IMR-90 (cell line): ENCODE measurements at regions not wholly inside any gene's neighbourhood (a gene's known extent, or its start where the extent isn't known, plus 50 kb on each side); places are given as distances from the start of the nearest gene placed in this dataset.

ENCODE experiments used
- ATAC-seq: fragments of 200-7000 bp; cut with Tn5 transposase; 2 replicates; pipeline ENCODE4 v1.9.1; 2020; ENCODE audit warnings: low read depth, mild to moderate bottlenecking, moderate library complexity
- BruUV-seq: library from RNA; stranded (reverse); fragments of 400-500 nt; replicated peaks from 2 replicates; lab custom pipeline; 2021; lab: Mats Ljungman, UMichigan
- CTCF ChIA-PET: fragments of 300-600 bp; formaldehyde crosslinking; extraction: SDS; loops from one replicate; lab custom pipeline; 2021; ENCODE audit warnings: antibody characterized with exemption; lab: Yijun Ruan, JAX
- POLR2A ChIA-PET: fragments of 300-600 bp; sonication (Branson Sonifier 250); formaldehyde crosslinking; loops from one replicate; lab custom pipeline; 2022; ENCODE audit warnings: antibody characterized with exemption; ENCODE audit not compliant: unreplicated experiment; lab: Charles Lee
- DNase-seq: peaks from one replicate; pipeline ENCODE4 v3.0.0; 2013
- H2AFZ ChIP-seq: replicated peaks from 2 replicates; pipeline ENCODE3; 2013; ENCODE audit warnings: low read length, mild to moderate bottlenecking; ENCODE audit not compliant: poor library complexity
- H2AK5ac ChIP-seq: 2 replicates; pipeline ENCODE4 v1.6.1; 2013; ENCODE audit warnings: low read depth, low read length, inconsistent platforms
- H2AK9ac ChIP-seq: replicated peaks from 2 replicates; pipeline ENCODE3; 2013; ENCODE audit warnings: mild to moderate bottlenecking, low read depth, low read length, moderate library complexity; ENCODE audit not compliant: poor library complexity
- H2BK120ac ChIP-seq: 2 replicates; pipeline ENCODE4 v1.6.1; 2013; ENCODE audit warnings: low read depth, low read length, inconsistent platforms
- H2BK15ac ChIP-seq: 3 replicates; pipeline ENCODE4 v1.6.1; 2013; ENCODE audit warnings: low read depth, low read length, inconsistent platforms
- H2BK20ac ChIP-seq: 2 replicates; pipeline ENCODE4 v1.6.1; 2013; ENCODE audit warnings: low read depth, mild to moderate bottlenecking, inconsistent platforms, low read length, moderate library complexity
- H2BK5ac ChIP-seq: 2 replicates; pipeline ENCODE4 v1.6.1; 2013; ENCODE audit warnings: mild to moderate bottlenecking, low read depth, low read length, inconsistent platforms; ENCODE audit not compliant: poor library complexity, severe bottlenecking
- H3K14ac ChIP-seq: replicated peaks from 2 replicates; pipeline ENCODE4 v1.6.1; 2013; ENCODE audit warnings: low read depth, low read length, inconsistent platforms
- H3K18ac ChIP-seq: 2 replicates; pipeline ENCODE4 v1.6.1; 2013; ENCODE audit warnings: low read depth, low read length, control low read depth
- H3K23ac ChIP-seq: 2 replicates; pipeline ENCODE4 v1.6.1; 2013; ENCODE audit warnings: low read depth, low read length, inconsistent platforms
- H3K27ac ChIP-seq: 2 replicates; pipeline ENCODE4 v1.5.1; 2013; ENCODE audit warnings: mild to moderate bottlenecking, control low read depth, low read length; ENCODE audit not compliant: insufficient read depth
- H3K27me3 ChIP-seq: 2 replicates; pipeline ENCODE4 v1.6.1; 2013; ENCODE audit warnings: low read length; ENCODE audit not compliant: control insufficient read depth, insufficient read depth
- H3K36me3 ChIP-seq: 2 replicates; pipeline ENCODE4 v1.6.1; 2013; ENCODE audit warnings: low read length, mixed read lengths; ENCODE audit not compliant: control insufficient read depth, insufficient read depth
- H3K4ac ChIP-seq: 2 replicates; pipeline ENCODE4 v1.6.1; 2013; ENCODE audit warnings: low read depth, low read length, inconsistent platforms
- H3K4me1 ChIP-seq: 2 replicates; pipeline ENCODE4 v1.6.1; 2013; ENCODE audit warnings: low read length, mixed read lengths; ENCODE audit not compliant: control insufficient read depth, insufficient read depth
- H3K4me2 ChIP-seq: 2 replicates; pipeline ENCODE4 v1.6.1; 2013; ENCODE audit warnings: low read depth, mild to moderate bottlenecking, control low read depth, low read length, moderate library complexity
- H3K4me3 ChIP-seq: 2 replicates; pipeline ENCODE4 v1.5.1; 2013; ENCODE audit warnings: low read depth, mild to moderate bottlenecking, control low read depth, low read length, moderate library complexity; ENCODE audit not compliant: insufficient read depth
- H3K56ac ChIP-seq: 2 replicates; pipeline ENCODE4 v1.6.1; 2013; ENCODE audit warnings: low read length, inconsistent platforms; ENCODE audit not compliant: insufficient read depth; ENCODE audit errors: extremely low read depth
- H3K79me1 ChIP-seq, 2 experiments: 2 replicates each; pipeline ENCODE4 v1.6.1; 2013; ENCODE audit warnings: low read length in 2 of 2, inconsistent platforms in 1 of 2, low read depth in 1 of 2
- H3K9ac ChIP-seq: 2 replicates; pipeline ENCODE4 v1.6.1; 2013; ENCODE audit warnings: low read depth, low read length, control low read depth
- H3K9me1 ChIP-seq: 2 replicates; pipeline ENCODE4 v1.6.1; 2013; ENCODE audit warnings: low read length, inconsistent platforms; ENCODE audit not compliant: insufficient read depth
- H3K9me3 ChIP-seq: 2 replicates; pipeline ENCODE4 v1.6.1; 2013; ENCODE audit warnings: low read length; ENCODE audit not compliant: control insufficient read depth, insufficient read depth
- H4K20me1 ChIP-seq: 2 replicates; pipeline ENCODE4 v1.6.1; 2013; ENCODE audit warnings: low read length, inconsistent platforms; ENCODE audit not compliant: insufficient read depth
- H4K5ac ChIP-seq: 2 replicates; pipeline ENCODE4 v1.6.1; 2013; ENCODE audit warnings: mild to moderate bottlenecking, low read depth, low read length, control low read depth
- H4K8ac ChIP-seq, 2 experiments: 2 replicates each; pipeline ENCODE4 v1.6.1; 2013; ENCODE audit warnings: low read depth in 2 of 2, low read length in 2 of 2, control low read depth in 1 of 2, inconsistent platforms in 1 of 2
- H4K91ac ChIP-seq: 2 replicates; pipeline ENCODE4 v1.6.1; 2013; ENCODE audit warnings: low read depth, low read length, inconsistent platforms; ENCODE audit not compliant: insufficient read depth
- CEBPB ChIP-seq: IDR thresholded peaks from 2 replicates; pipeline ENCODE4 v1.6.1; 2012; ENCODE audit warnings: low read depth, low read length, improper control_type of control experiment
- CTCF ChIP-seq: conservative IDR thresholded peaks from 2 replicates; pipeline ENCODE4 v1.5.1; 2012; ENCODE audit warnings: mild to moderate bottlenecking, low read depth, low read length, improper control_type of control experiment
- ELK1 ChIP-seq: fragments of 150-350 bp; IDR thresholded peaks from 2 replicates; pipeline ENCODE4 v1.6.1; 2016; ENCODE audit warnings: low read depth, mild to moderate bottlenecking, low read length, moderate library complexity, borderline replicate concordance
- RAD21 ChIP-seq: IDR thresholded peaks from 2 replicates; pipeline ENCODE4 v1.6.1; 2012; ENCODE audit warnings: low read length, improper control_type of control experiment
- SMC3 ChIP-seq: fragments of 150-350 bp; IDR thresholded peaks from 2 replicates; pipeline ENCODE4 v1.6.1; 2016; ENCODE audit warnings: low read depth, mild to moderate bottlenecking, antibody characterized with exemption, low read length, moderate library complexity
- WGBS, 2 experiments: methylation state at CpG; one replicate each; pipeline versions ENCODE4 v1.1.5 to v1.1.7; 2013; ENCODE audit warnings: missing lambda C conversion rate in 2 of 2; ENCODE audit not compliant: insufficient read length in 1 of 2; ENCODE audit errors: extremely low coverage in 2 of 2; 5-methylcytosine and 5-hydroxymethylcytosine counted together
- dilution Hi-C: fragments of 300-500 bp; cut with HindIII; formaldehyde crosslinking; loops from one replicate; pipeline ENCODE4 v1.14.3; 2018; ENCODE audit warnings: low sequenced_read_pairs; ENCODE audit not compliant: unreplicated experiment
- in situ Hi-C: fragments of 300-500 bp; cut with MboI; formaldehyde crosslinking; loops from 3 replicates; pipeline ENCODE4 v1.14.3; 2019; ENCODE audit warnings: low sequenced_read_pairs, inconsistent platforms, mixed read lengths
- intact Hi-C: fragments of 100-400 bp; cut with micrococcal nuclease; formaldehyde crosslinking; loops from 2 replicates; pipeline ENCODE4 v1.10.0; 2022

- WGBS, 2 experiments: no CpG with 5 or more reads among the region's 3 CpGs
- peaks cover 2% of the 10 kb centered on the region; the same call in 1 of the 2 replicates for H3K4me1 ChIP-seq
- H3K4ac ChIP-seq: no peak overlapping the region
- no peak overlapping the region for H4K5ac ChIP-seq
- no peak for TF ChIP-seq RAD21
- no peak for TF ChIP-seq SMC3
- peak; percentile 67 for TF ChIP-seq CEBPB
- TF ChIP-seq ELK1: no peak
- TF ChIP-seq CTCF: no peak
- ChIA-PET CTCF (no interaction called here), POLR2A (no interaction called here)
- H3K27ac ChIP-seq: no peak overlapping the region
- no peaks in the 10 kb centered on the region for H3K36me3 ChIP-seq
- ATAC-seq (no peak), DNase-seq (no peak)
- no peak overlapping the region for H3K56ac ChIP-seq
- intact Hi-C loops (no loop called here), in situ Hi-C loops (no loop called here), dilution Hi-C loops (no loop called here)
- no peak overlapping the region for H2BK120ac ChIP-seq
- H3K23ac ChIP-seq: no peak overlapping the region
- no peaks in the 10 kb centered on the region for H3K9me3 ChIP-seq
- BruUV-seq: no TSS peak
- no peak overlapping the region for H3K4me3 ChIP-seq
- no peak overlapping the region for H4K91ac ChIP-seq
- no peak overlapping the region; the same call in 1 of the 2 replicates for H2AK5ac ChIP-seq
- no peaks in the 10 kb centered on the region for H3K9me1 ChIP-seq
- H3K9ac ChIP-seq: no peak overlapping the region
- H3K27me3 ChIP-seq: no peaks in the 10 kb centered on the region
- no peak overlapping the region for H2AK9ac ChIP-seq
- H4K8ac ChIP-seq: no peak overlapping the region
- no peak overlapping the region for H2BK15ac ChIP-seq
- H2BK20ac ChIP-seq: no peak overlapping the region
- H4K20me1 ChIP-seq: no peaks in the 10 kb centered on the region
- no peak overlapping the region for H3K14ac ChIP-seq
- no peak overlapping the region for H3K18ac ChIP-seq
- H2AFZ ChIP-seq: no peak overlapping the region
- H3K4me2 ChIP-seq: no peak overlapping the region
- no peak overlapping the region for H2BK5ac ChIP-seq
- H3K79me1 ChIP-seq: no peaks in the 10 kb centered on the region
Measured at GRCh38 chr9:82129708-82130107, 141.1 kb downstream of the SPATA31D1 start.
